Astrocyte of the cerebellum (primary cell): ENCODE measurements at regions not wholly inside any gene's neighbourhood (a gene's known extent, or its start where the extent isn't known, plus 50 kb on each side); places are given as distances from the start of the nearest gene placed in this dataset.

Experiments
- DNase-seq: peaks from one replicate; pipeline ENCODE4 v3.0.0-alpha.2; 2011; ENCODE audit warnings: low read depth
- H3K4me3 ChIP-seq: 2 replicates; pipeline ENCODE4 v1.5.1; 2011; ENCODE audit warnings: mild to moderate bottlenecking, low read depth, low read length, moderate library complexity
- CTCF ChIP-seq: IDR thresholded peaks from 2 replicates; pipeline ENCODE4 v1.5.1; 2012; ENCODE audit warnings: low read length, low read depth, moderate library complexity, mild to moderate bottlenecking; ENCODE audit errors: missing control alignments
- in situ Hi-C: cut with HindIII; loops from 2 replicates; pipeline ENCODE4 v1.10.0; 2017; ENCODE audit warnings: low sequenced_read_pairs

GRCh38 chrX:94722578-94722977, 1048.6 kb downstream of the FAM133A start:
- no peak for TF ChIP-seq CTCF
- no peak overlapping the region for H3K4me3 ChIP-seq
- in situ Hi-C loops, result no loop called here
- no peak for DNase-seq

- TF ChIP-seq CTCF, result no peak
- no peak overlapping the region for H3K4me3 ChIP-seq
- DNase-seq, result no peak
- in situ Hi-C loops, result no loop called here
Measured at GRCh38 chrX:94742772-94743171, 1068.8 kb downstream of the FAM133A start.

GRCh38 chrX:94743478-94743877, 1069.5 kb downstream of the FAM133A start:
- in situ Hi-C loops, result no loop called here
- no peak for DNase-seq
- TF ChIP-seq CTCF, result no peak
- H3K4me3 ChIP-seq, result no peak overlapping the region

GRCh38 chrX:94744786-94745185, 1070.8 kb downstream of the FAM133A start:
- DNase-seq, result no peak
- in situ Hi-C loops, result no loop called here
- no peak for TF ChIP-seq CTCF
- H3K4me3 ChIP-seq, result no peak overlapping the region

- TF ChIP-seq CTCF, result no peak
- DNase-seq, result no peak
- H3K4me3 ChIP-seq, result no peak overlapping the region
- in situ Hi-C loops, result no loop called here
Measured at GRCh38 chrX:94751611-94752010, 1077.6 kb downstream of the FAM133A start.

- H3K4me3 ChIP-seq, result no peak overlapping the region
- in situ Hi-C loops, result no loop called here
- no peak for DNase-seq
- TF ChIP-seq CTCF, result no peak
Measured at GRCh38 chrX:94752434-94753169, 1078.6 kb downstream of the FAM133A start.
